Activated B cell treated with CpG ODN at 0.5 μM for 24 hours (primary cell): ENCODE measurements at regions not wholly inside any gene's neighbourhood (a gene's known extent, or its start where the extent isn't known, plus 50 kb on each side); places are given as distances from the start of the nearest gene placed in this dataset.

Experiments
- ATAC-seq: fragments of 200-7000 bp; cut with Tn5 transposase; one replicate; pipeline ENCODE4 v1.10.0; 2021; ENCODE audit warnings: low read depth, mild to moderate bottlenecking, moderate library complexity
- CTCF ChIA-PET: fragments of 350-600 bp; sonication (Branson Sonifier 250); formaldehyde crosslinking; loops from one replicate; lab custom pipeline; 2021; ENCODE audit warnings: antibody characterized with exemption; lab: Charles Lee
- POLR2A ChIA-PET: fragments of 350-600 bp; sonication (Branson Sonifier 250); formaldehyde crosslinking; loops from one replicate; lab custom pipeline; 2021; ENCODE audit warnings: antibody characterized with exemption; lab: Charles Lee
- DNase-seq: peaks from one replicate; pipeline ENCODE4 v3.0.0; 2022
- H3K27ac Mint-ChIP-seq: one replicate; pipeline ENCODE4 v1.8.0; 2020; ENCODE audit warnings: mixed read lengths
- H3K27me3 Mint-ChIP-seq: one replicate; pipeline ENCODE4 v1.8.0; 2021; ENCODE audit warnings: mixed read lengths
- H3K36me3 Mint-ChIP-seq: one replicate; pipeline ENCODE4 v1.8.0; 2021; ENCODE audit warnings: low read depth, mixed read lengths
- H3K4me1 Mint-ChIP-seq: one replicate; pipeline ENCODE4 v1.8.0; 2021; ENCODE audit warnings: mixed read lengths
- H3K4me3 Mint-ChIP-seq: one replicate; pipeline ENCODE4 v1.8.0; 2020; ENCODE audit warnings: mild to moderate bottlenecking, mixed read lengths
- H3K9me3 Mint-ChIP-seq: one replicate; pipeline ENCODE4 v1.8.0; 2020; ENCODE audit warnings: mixed read lengths
- intact Hi-C: fragments of 100-400 bp; cut with micrococcal nuclease; formaldehyde crosslinking; loops from one replicate; pipeline ENCODE4 v1.15.1; 2024
- TF ChIP-seq, protein P1 (sequence below): fragments of 200-600 bp; IDR thresholded peaks from one replicate; pipeline ENCODE4 v1.8.0; 2022; ENCODE audit warnings: antibody characterized with exemption, mild to moderate bottlenecking

DNA sequence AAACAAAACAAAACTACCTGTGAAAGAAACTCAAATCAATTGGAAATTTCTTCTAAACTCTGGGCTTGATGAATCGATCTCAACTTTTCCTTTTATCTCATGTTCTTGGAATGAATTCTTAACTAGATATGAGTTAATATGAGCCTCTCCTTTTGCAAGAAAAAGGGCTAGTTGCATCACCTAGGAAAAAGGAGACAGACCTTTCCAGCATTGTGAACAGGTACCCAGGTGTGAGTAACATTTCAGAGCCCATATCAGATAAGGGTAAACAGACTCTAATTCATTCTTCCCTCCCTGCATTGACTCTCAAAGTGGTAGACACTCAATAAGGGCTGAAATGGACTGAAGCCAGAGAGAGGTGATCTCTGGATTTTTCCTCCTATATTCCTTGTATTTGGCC lies 103.8 kb upstream of the AGR3 start:
- no peak overlapping the region for H3K27ac Mint-ChIP-seq
- H3K9me3 Mint-ChIP-seq: no peaks in the 10 kb centered on the region
- POLR2A ChIA-PET: no interaction called here
- CTCF ChIA-PET: interaction anchor here (4.3 kb wide), 1 partner anchor 317 kb away, joined by 49 read pairs; no protein-coding TSS in a partner anchor
- no peaks in the 10 kb centered on the region for H3K36me3 Mint-ChIP-seq
- intact Hi-C loops: no loop called here
- no peak for DNase-seq
- peaks cover 3% of the 10 kb centered on the region for H3K27me3 Mint-ChIP-seq
- peaks cover 3% of the 10 kb centered on the region for H3K4me1 Mint-ChIP-seq
- no peak for ATAC-seq
- TF ChIP-seq, protein P1, sequence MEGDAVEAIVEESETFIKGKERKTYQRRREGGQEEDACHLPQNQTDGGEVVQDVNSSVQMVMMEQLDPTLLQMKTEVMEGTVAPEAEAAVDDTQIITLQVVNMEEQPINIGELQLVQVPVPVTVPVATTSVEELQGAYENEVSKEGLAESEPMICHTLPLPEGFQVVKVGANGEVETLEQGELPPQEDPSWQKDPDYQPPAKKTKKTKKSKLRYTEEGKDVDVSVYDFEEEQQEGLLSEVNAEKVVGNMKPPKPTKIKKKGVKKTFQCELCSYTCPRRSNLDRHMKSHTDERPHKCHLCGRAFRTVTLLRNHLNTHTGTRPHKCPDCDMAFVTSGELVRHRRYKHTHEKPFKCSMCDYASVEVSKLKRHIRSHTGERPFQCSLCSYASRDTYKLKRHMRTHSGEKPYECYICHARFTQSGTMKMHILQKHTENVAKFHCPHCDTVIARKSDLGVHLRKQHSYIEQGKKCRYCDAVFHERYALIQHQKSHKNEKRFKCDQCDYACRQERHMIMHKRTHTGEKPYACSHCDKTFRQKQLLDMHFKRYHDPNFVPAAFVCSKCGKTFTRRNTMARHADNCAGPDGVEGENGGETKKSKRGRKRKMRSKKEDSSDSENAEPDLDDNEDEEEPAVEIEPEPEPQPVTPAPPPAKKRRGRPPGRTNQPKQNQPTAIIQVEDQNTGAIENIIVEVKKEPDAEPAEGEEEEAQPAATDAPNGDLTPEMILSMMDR: no peak
- no peak overlapping the region for H3K4me3 Mint-ChIP-seq

DNA sequence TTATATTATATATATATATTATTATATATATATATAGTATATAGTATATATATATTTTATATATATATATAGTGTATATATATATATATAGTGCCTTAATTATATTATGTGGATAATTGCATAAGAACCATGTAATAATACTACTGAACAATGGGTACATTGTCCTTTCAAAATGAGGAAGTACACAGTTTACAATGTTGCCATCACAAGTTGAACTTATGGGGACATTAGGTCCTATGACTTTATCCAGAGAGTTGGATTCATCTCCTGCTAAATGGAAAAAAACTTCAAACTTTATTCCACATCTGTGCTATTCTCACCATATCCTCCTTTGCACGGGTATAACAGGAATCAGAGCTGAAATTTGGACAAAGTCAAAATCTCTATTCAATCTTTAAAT lies 105.0 kb upstream of the AGR3 start:
- no peak overlapping the region for H3K27ac Mint-ChIP-seq
- TF ChIP-seq, protein P1: no peak
- H3K36me3 Mint-ChIP-seq: no peaks in the 10 kb centered on the region
- DNase-seq (no peak), ATAC-seq (no peak)
- peaks cover 4% of the 10 kb centered on the region for H3K27me3 Mint-ChIP-seq
- H3K4me1 Mint-ChIP-seq: peaks cover 3% of the 10 kb centered on the region
- no peaks in the 10 kb centered on the region for H3K9me3 Mint-ChIP-seq
- intact Hi-C loops: no loop called here
- H3K4me3 Mint-ChIP-seq: no peak overlapping the region
- ChIA-PET CTCF (interaction anchor here (0.6 to 1.5 kb wide), 3 partner anchors 16 to 655 kb away, joined by 3 to 4 read pairs (median 3); no protein-coding TSS in a partner anchor), POLR2A (no interaction called here)

DNA sequence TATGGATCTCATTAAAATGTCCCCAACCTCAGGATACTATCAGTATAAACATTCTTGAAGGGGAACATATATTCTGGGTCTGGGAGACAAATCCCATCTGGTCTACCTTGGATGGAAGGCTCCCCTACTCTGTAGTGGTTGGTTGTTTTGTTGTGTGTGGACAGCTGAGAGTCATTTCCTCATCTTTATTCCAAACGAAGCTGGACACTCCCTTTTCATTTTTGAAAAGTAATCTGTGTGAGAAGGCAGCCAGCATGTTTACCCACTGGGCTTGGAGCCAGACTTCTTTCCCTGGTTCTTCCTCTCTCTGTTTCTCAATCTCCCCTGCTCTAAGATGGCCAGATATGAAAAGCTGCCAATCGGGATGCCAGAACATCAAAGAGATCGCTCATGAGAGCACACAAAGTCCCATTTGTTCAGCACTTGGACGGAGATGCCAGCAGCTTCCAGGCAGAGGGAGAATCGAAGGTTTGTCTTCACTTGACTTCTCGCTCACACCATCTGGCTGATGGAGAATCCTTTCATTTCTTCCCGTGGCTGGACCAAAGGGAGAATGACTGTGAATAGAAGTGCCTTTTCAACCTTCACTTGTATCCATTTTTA lies 108.1 kb upstream of the AGR3 start:
- peaks cover 2% of the 10 kb centered on the region for H3K27me3 Mint-ChIP-seq
- no peak overlapping the region for H3K4me3 Mint-ChIP-seq
- no peaks in the 10 kb centered on the region for H3K4me1 Mint-ChIP-seq
- H3K9me3 Mint-ChIP-seq: no peaks in the 10 kb centered on the region
- ChIA-PET POLR2A (no interaction called here), CTCF (no interaction called here)
- no peak overlapping the region for H3K27ac Mint-ChIP-seq
- DNase-seq (no peak), ATAC-seq (no peak)
- TF ChIP-seq, protein P1: no peak
- intact Hi-C loops: no loop called here
- H3K36me3 Mint-ChIP-seq: no peaks in the 10 kb centered on the region

DNA sequence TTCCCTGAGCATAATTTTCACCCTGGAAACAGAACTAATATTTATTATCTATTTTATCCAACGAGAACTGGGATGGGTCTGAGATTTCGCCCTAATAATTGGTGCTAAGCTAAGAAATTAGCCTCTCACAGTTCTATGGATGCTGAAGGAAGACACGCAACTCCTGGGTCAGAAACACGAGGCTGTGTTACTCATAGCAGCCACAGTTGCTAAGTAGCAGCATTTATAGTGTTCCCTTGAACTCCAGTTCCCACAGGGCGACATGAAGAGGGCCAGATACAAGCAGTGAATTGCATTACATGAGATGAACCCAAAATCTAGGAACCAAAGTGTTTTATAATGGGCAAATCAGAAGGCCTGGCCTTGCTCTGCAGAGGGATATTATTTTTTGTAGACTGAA lies 109.8 kb upstream of the AGR3 start:
- CTCF ChIA-PET: no interaction called here
- intact Hi-C loops: no loop called here
- POLR2A ChIA-PET: no interaction called here

DNA sequence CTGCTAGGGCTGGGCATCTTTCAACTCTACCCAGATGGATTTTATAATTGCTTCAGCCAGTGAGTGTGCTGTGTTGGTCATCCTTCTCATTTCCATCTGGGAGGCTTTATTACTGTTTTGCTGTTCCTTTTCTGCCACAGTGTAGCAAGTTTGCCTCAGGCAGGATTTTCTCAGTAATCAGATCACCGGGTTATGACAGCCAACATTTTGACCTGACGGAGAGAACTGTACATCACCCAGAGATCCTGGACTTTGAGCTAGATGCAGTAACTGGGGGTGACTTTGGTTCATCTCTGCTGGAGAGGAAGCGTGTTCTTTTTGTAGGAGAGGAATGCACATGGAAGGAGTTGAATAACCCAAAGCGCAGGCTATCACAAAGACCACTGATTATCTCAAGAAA lies 111.8 kb upstream of the AGR3 start:
- DNase-seq: no peak
- Mint-ChIP-seq H3K27ac (no peak overlapping the region), H3K36me3 (no peaks in the 10 kb centered on the region), H3K9me3 (peaks cover 11% of the 10 kb centered on the region), H3K4me3 (no peak overlapping the region), H3K4me1 (no peaks in the 10 kb centered on the region), H3K27me3 (peaks cover 2% of the 10 kb centered on the region)
- intact Hi-C loops: no loop called here
- TF ChIP-seq, protein P1: no peak
- ATAC-seq: no peak
- CTCF ChIA-PET: interaction anchor here (1.5 kb wide), 1 partner anchor 11 kb away, joined by 5 read pairs; no protein-coding TSS in a partner anchor
- POLR2A ChIA-PET: no interaction called here

More for the DNA sequence above, 109.8 kb upstream of the AGR3 start:
- DNase-seq: no peak
- H3K27me3 Mint-ChIP-seq: peaks cover 2% of the 10 kb centered on the region
- H3K9me3 Mint-ChIP-seq: peaks cover 5% of the 10 kb centered on the region
- no peaks in the 10 kb centered on the region for H3K4me1 Mint-ChIP-seq
- no peak overlapping the region for H3K4me3 Mint-ChIP-seq
- ATAC-seq: no peak
- no peaks in the 10 kb centered on the region for H3K36me3 Mint-ChIP-seq
- no peak overlapping the region for H3K27ac Mint-ChIP-seq
- TF ChIP-seq, protein P1: no peak
